Astrocyte of the spinal cord (primary cell): ENCODE measurements at regions not wholly inside any gene's neighbourhood (a gene's known extent, or its start where the extent isn't known, plus 50 kb on each side); places are given as distances from the start of the nearest gene placed in this dataset.

Experiments
- DNase-seq: peaks from one replicate; pipeline ENCODE4 v3.0.0; 2011; ENCODE audit warnings: low read depth, low spot score
- H3K4me3 ChIP-seq: 2 replicates; pipeline ENCODE4 v1.5.1; 2011; ENCODE audit warnings: low read depth, mild to moderate bottlenecking, low read length, moderate library complexity
- CTCF ChIP-seq: IDR thresholded peaks from 2 replicates; pipeline ENCODE4 v1.5.1; 2012; ENCODE audit warnings: low read depth, mild to moderate bottlenecking, low read length, inconsistent platforms
- in situ Hi-C: cut with HindIII; loops from 2 replicates; pipeline ENCODE4 v1.10.0; 2017; ENCODE audit warnings: low sequenced_read_pairs

DNA sequence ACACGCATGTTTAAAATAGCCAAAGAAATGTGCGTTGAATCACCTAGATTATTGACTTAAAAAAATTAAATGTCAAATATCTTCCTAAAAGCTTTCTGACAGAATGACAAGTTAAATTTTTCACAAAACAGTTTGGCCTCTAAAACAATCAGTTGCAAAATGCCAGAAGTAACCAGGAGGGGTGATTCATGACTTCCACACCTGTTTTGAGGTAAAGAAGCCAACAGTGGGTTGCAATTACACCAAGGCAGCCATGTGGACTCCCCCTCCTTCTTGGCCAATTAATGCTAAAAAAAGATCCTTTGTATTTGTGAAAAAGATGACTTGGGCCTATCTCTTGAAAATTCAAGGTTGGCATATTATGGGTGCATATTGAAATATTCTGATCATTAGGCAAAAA lies 424.8 kb downstream of the CBLN4 start:
- no peak for DNase-seq
- no peak overlapping the region for H3K4me3 ChIP-seq
- TF ChIP-seq CTCF: no peak
- in situ Hi-C loops: no loop called here

GRCh38 chr20:55579802-55580201 lies 425.5 kb downstream of the CBLN4 start:
- H3K4me3 ChIP-seq: no peak overlapping the region
- peak; percentile 1 for DNase-seq
- TF ChIP-seq CTCF: no peak
- in situ Hi-C loops: no loop called here

- TF ChIP-seq CTCF: no peak
- DNase-seq: no peak
- H3K4me3 ChIP-seq: no peak overlapping the region
- in situ Hi-C loops: no loop called here
Observed at GRCh38 chr20:55576981-55577380, 428.3 kb downstream of the CBLN4 start.

DNA sequence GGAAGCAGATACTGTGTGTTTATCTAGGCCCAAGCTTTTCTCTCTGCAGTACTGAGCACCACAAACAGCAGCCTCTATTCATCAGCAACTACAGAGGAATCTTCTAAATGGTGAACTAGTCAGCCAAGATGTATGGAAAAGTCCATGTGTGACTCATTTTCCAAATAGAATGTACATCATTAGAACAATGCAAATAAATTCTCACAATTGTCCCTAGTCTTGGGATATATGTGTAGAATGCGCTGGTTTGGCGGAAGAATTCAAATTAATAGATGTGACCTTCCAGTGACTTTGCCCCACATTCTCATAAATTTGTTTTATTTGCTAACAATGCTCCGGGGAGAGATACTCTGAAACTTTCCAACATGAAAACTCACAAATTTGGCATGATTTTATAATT lies 436.2 kb downstream of the CBLN4 start:
- no peak for TF ChIP-seq CTCF
- no peak overlapping the region for H3K4me3 ChIP-seq
- in situ Hi-C loops: no loop called here
- no peak for DNase-seq

GRCh38 chr20:55567826-55568225 lies 437.5 kb downstream of the CBLN4 start:
- TF ChIP-seq CTCF: no peak
- in situ Hi-C loops: no loop called here

DNA sequence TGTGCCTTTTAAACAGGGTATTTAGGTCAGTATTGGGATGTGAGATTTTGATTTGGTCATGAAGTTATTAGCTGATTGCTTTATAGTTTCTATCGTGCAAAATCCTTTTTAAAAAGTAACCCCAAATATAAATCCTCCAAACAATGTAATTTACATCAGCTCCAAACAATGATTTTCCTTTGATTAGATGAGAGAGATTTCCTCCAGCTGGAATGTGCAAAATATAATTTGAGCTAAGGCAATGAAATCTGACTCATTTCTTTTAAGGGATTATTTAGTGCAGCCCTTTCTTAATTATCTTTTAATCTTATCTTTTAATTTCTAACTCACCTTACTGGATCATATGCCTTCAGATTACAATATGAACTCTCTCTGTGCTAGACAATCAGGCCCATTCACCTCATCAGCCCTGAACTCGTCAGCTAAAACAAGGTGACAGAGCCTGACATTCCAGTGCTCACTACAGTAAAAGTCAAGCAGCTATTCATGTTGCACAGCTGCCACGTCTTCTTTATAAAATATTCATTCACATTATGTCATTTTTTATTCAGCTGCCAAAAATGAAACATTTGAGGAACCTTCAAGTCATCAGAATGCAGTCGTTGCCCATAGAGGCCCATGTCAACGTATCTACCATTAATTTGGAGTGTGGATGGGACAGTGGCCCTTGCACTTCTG lies 440.1 kb downstream of the CBLN4 start:
- no peak for TF ChIP-seq CTCF
- DNase-seq: no peak
- no peak overlapping the region for H3K4me3 ChIP-seq
- in situ Hi-C loops: no loop called here

More at GRCh38 chr20:55567826-55568225, 437.5 kb downstream of the CBLN4 start:
- no peak overlapping the region for H3K4me3 ChIP-seq
- DNase-seq: no peak
